Neural cell (in vitro differentiated cells): ENCODE measurements at regions not wholly inside any gene's neighbourhood (a gene's known extent, or its start where the extent isn't known, plus 50 kb on each side); places are given as distances from the start of the nearest gene placed in this dataset.

Experiments
- H2AFZ ChIP-seq: fragments of 200-600, 300-800 bp; sonication (generic), shearing (Covaris generic); 2 replicates; pipeline ENCODE4 v1.6.0; 2014; ENCODE audit warnings: low read depth, mild to moderate bottlenecking, antibody characterized with exemption, low read length, moderate library complexity
- H3F3A ChIP-seq: fragments of 200-600 bp; shearing (Covaris generic); 2 replicates; pipeline ENCODE4 v1.6.1; 2016; ENCODE audit warnings: mild to moderate bottlenecking, moderate library complexity, mixed read lengths, antibody characterized with exemption, low read length; ENCODE audit not compliant: insufficient read depth, poor library complexity, severe bottlenecking
- H3K27ac ChIP-seq: fragments of 200-600, 300-800 bp; sonication (generic), shearing (Covaris generic); 2 replicates; pipeline ENCODE4 v1.5.1; 2014; ENCODE audit warnings: mild to moderate bottlenecking, low read length, moderate library complexity
- H3K27me3 ChIP-seq: fragments of 300-800, 200-600 bp; sonication (generic), shearing (Covaris generic); 2 replicates; pipeline ENCODE4 v1.6.0; 2014; ENCODE audit warnings: mild to moderate bottlenecking, low read depth, low read length, moderate library complexity; ENCODE audit not compliant: insufficient read depth
- H3K36me3 ChIP-seq: fragments of 300-800, 200-600 bp; sonication (generic), shearing (Covaris generic); 2 replicates; pipeline ENCODE4 v1.5.1; 2014; ENCODE audit warnings: mild to moderate bottlenecking, antibody characterized with exemption, low read length, moderate library complexity; ENCODE audit not compliant: insufficient read depth
- H3K4me2 ChIP-seq: fragments of 300-800, 200-600 bp; sonication (generic), shearing (Covaris generic); 2 replicates; pipeline ENCODE4 v1.6.0; 2014; ENCODE audit warnings: mild to moderate bottlenecking, low read length
- H3K4me3 ChIP-seq: fragments of 300-800, 200-600 bp; sonication (generic), shearing (Covaris generic); 2 replicates; pipeline ENCODE4 v1.5.1; 2014; ENCODE audit warnings: mild to moderate bottlenecking, low read length, moderate library complexity
- H3K79me2 ChIP-seq: fragments of 200-600 bp; shearing (Covaris generic); replicated peaks from 2 replicates; pipeline ENCODE4 v1.6.0; 2014; ENCODE audit warnings: mild to moderate bottlenecking, low read length, moderate library complexity; ENCODE audit not compliant: insufficient read depth
- H3K9ac ChIP-seq: fragments of 300-800, 200-600 bp; sonication (generic), shearing (Covaris generic); 2 replicates; pipeline ENCODE4 v1.6.1; 2016; ENCODE audit warnings: mild to moderate bottlenecking, low read length, mixed read lengths
- H3K9me2 ChIP-seq: fragments of 200-600 bp; shearing (Covaris generic); 2 replicates; pipeline ENCODE4 v1.6.1; 2016; ENCODE audit warnings: mild to moderate bottlenecking, low read length, mixed read lengths; ENCODE audit not compliant: insufficient read depth
- H3K9me3 ChIP-seq: fragments of 200-600, 300-800 bp; sonication (generic), shearing (Covaris generic); 2 replicates; pipeline ENCODE4 v1.6.1; 2016; ENCODE audit warnings: mild to moderate bottlenecking, mixed run types, low read length, moderate library complexity, mixed read lengths
- H4K20me1 ChIP-seq: fragments of 200-600 bp; shearing (Covaris generic); 2 replicates; pipeline ENCODE4 v1.6.1; 2016; ENCODE audit warnings: mild to moderate bottlenecking, mixed run types; ENCODE audit not compliant: insufficient read depth
- CTCF ChIP-seq: fragments of 450-650 bp; IDR thresholded peaks from 2 replicates; pipeline ENCODE4 v1.5.1; 2014; ENCODE audit warnings: antibody characterized with exemption, mild to moderate bottlenecking, moderate library complexity; ENCODE audit not compliant: poor library complexity, severe bottlenecking
- EP300 ChIP-seq: fragments of 450-650 bp; conservative IDR thresholded peaks from 2 replicates; pipeline ENCODE4 v1.6.1; 2014; ENCODE audit warnings: antibody characterized with exemption, mild to moderate bottlenecking, moderate library complexity; ENCODE audit not compliant: poor library complexity, severe bottlenecking
- EZH2 ChIP-seq: fragments of 200-600, 300-800 bp; shearing (Covaris generic), sonication (generic); IDR thresholded peaks from 2 replicates; pipeline ENCODE4 v1.6.1; 2014; ENCODE audit warnings: antibody characterized with exemption, low read length, borderline replicate concordance, mild to moderate bottlenecking; ENCODE audit not compliant: insufficient read depth, poor library complexity, severe bottlenecking
- MXI1 ChIP-seq: fragments of 450-650 bp; conservative IDR thresholded peaks from 2 replicates; pipeline ENCODE4 v1.6.1; 2014; ENCODE audit warnings: antibody characterized with exemption, mild to moderate bottlenecking; ENCODE audit not compliant: poor library complexity, severe bottlenecking
- POLR2AphosphoS5 ChIP-seq: IDR thresholded peaks from 2 replicates; pipeline ENCODE4 v1.6.1; 2012
- RAD21 ChIP-seq: fragments of 450-650 bp; conservative IDR thresholded peaks from 2 replicates; pipeline ENCODE4 v1.6.1; 2014; ENCODE audit warnings: antibody characterized with exemption, mild to moderate bottlenecking, moderate library complexity
- REST ChIP-seq: IDR thresholded peaks from 2 replicates; pipeline ENCODE4 v1.6.1; 2012; ENCODE audit warnings: borderline replicate concordance
- SMC3 ChIP-seq: fragments of 450-650 bp; conservative IDR thresholded peaks from 2 replicates; pipeline ENCODE4 v1.6.1; 2014; ENCODE audit warnings: antibody characterized with exemption, mild to moderate bottlenecking, moderate library complexity; ENCODE audit not compliant: poor library complexity
- TAF1 ChIP-seq: IDR thresholded peaks from 2 replicates; pipeline ENCODE4 v1.6.1; 2012; ENCODE audit warnings: low read depth

GRCh38 chr1:186620566-186621350 lies 59.5 kb downstream of the PTGS2 start:
- Histone ChIP-seq H2AFZ (no peak overlapping the region), H3K4me3 (no peak overlapping the region), H4K20me1 (no peaks in the 10 kb centered on the region), H3K9ac (no peak overlapping the region), H3K27me3 (no peaks in the 10 kb centered on the region), H3F3A (no peaks in the 10 kb centered on the region), H3K27ac (no peak overlapping the region), H3K9me2 (no peaks in the 10 kb centered on the region), H3K9me3 (no peaks in the 10 kb centered on the region), H3K36me3 (no peaks in the 10 kb centered on the region), H3K4me2 (no peak overlapping the region), H3K79me2 (no peaks in the 10 kb centered on the region)
- TF ChIP-seq EZH2 (no peak), RAD21 (no peak), SMC3 (no peak), TAF1 (no peak), CTCF (no peak), REST (no peak), EP300 (no peak), POLR2AphosphoS5 (no peak), MXI1 (no peak)

- no peaks in the 10 kb centered on the region for H3K9me3 ChIP-seq
- no peaks in the 10 kb centered on the region for H3K27me3 ChIP-seq
- no peaks in the 10 kb centered on the region for H3F3A ChIP-seq
- H2AFZ ChIP-seq: no peak overlapping the region
- no peak overlapping the region for H3K27ac ChIP-seq
- H3K4me2 ChIP-seq: no peak overlapping the region
- H3K9me2 ChIP-seq: no peaks in the 10 kb centered on the region
- TF ChIP-seq RAD21: no peak
- no peak for TF ChIP-seq CTCF
- no peak for TF ChIP-seq MXI1
- TF ChIP-seq EZH2: no peak
- TF ChIP-seq TAF1: no peak
- TF ChIP-seq REST: no peak
- no peak for TF ChIP-seq POLR2AphosphoS5
- TF ChIP-seq SMC3: no peak
- no peak for TF ChIP-seq EP300
- no peak overlapping the region for H3K9ac ChIP-seq
- H3K79me2 ChIP-seq: no peaks in the 10 kb centered on the region
- H3K4me3 ChIP-seq: no peak overlapping the region
- no peaks in the 10 kb centered on the region for H4K20me1 ChIP-seq
- no peaks in the 10 kb centered on the region for H3K36me3 ChIP-seq
Observed at GRCh38 chr1:186618401-186619170, 61.6 kb downstream of the PTGS2 start.
